Transverse colon (tissue), 3 donors: ENCODE measurements at regions not wholly inside any gene's neighbourhood (a gene's known extent, or its start where the extent isn't known, plus 50 kb on each side); places are given as distances from the start of the nearest gene placed in this dataset.

Source experiments
- EP300 ChIP-seq: sonication (generic); formaldehyde crosslinking; IDR thresholded peaks from one replicate; pipeline ENCODE4 v1.6.1; 2017; ENCODE audit warnings: antibody characterized with exemption, low read depth
- POLR2A ChIP-seq: fragments of 450-650 bp; IDR thresholded peaks from one replicate; pipeline ENCODE4 v1.6.1; 2016; ENCODE audit warnings: antibody characterized with exemption, mild to moderate bottlenecking, moderate library complexity
- TF ChIP-seq, protein P1 (sequence below), 5 experiments: fragments of 200-600 bp in 3 of 5; fragments of 450-650 bp in 2 of 5; sonication (generic) in 3 of 5; IDR thresholded peaks; 1 replicate in 2 of 5; 2 replicates in 3 of 5; pipeline ENCODE4 v1.5.1; 2016 to 2017; ENCODE audit warnings: antibody characterized with exemption in 5 of 5, inconsistent platforms in 3 of 5, mild to moderate bottlenecking in 2 of 5, moderate library complexity in 1 of 5

DNA sequence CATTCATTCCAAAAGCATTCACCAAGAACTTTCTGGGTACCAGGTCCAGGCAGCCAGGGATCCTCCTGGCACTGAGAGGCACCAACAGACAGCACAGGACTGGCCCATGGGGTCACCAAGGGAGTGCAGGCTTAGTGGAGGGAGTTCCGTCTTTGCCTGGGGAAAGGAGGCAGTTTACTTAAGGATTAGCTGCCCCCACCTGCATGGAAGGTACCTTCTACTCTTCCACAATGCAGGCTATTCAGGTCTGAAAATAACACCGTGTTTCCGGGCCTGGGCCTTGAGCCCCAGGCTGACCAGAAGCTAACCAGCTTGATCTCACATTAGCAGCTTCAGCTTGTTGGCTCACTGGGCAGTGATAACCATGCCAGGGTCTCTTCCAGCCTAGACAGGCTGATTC, 199.4 kb downstream of the FOXA2 start:
- TF ChIP-seq, protein P1, sequence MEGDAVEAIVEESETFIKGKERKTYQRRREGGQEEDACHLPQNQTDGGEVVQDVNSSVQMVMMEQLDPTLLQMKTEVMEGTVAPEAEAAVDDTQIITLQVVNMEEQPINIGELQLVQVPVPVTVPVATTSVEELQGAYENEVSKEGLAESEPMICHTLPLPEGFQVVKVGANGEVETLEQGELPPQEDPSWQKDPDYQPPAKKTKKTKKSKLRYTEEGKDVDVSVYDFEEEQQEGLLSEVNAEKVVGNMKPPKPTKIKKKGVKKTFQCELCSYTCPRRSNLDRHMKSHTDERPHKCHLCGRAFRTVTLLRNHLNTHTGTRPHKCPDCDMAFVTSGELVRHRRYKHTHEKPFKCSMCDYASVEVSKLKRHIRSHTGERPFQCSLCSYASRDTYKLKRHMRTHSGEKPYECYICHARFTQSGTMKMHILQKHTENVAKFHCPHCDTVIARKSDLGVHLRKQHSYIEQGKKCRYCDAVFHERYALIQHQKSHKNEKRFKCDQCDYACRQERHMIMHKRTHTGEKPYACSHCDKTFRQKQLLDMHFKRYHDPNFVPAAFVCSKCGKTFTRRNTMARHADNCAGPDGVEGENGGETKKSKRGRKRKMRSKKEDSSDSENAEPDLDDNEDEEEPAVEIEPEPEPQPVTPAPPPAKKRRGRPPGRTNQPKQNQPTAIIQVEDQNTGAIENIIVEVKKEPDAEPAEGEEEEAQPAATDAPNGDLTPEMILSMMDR (IDR thresholded peaks at IDR 0.05) = no peak
- TF ChIP-seq POLR2A = no peak
- TF ChIP-seq EP300 = no peak
